HFF-Myc (cell line): ENCODE measurements at regions not wholly inside any gene's neighbourhood (a gene's known extent, or its start where the extent isn't known, plus 50 kb on each side); places are given as distances from the start of the nearest gene placed in this dataset.

Source experiments
- DNase-seq: peaks from one replicate; pipeline ENCODE4 v3.0.0-alpha.2; 2011; ENCODE audit warnings: low read depth; ENCODE audit errors: extremely low read depth
- H3K4me3 ChIP-seq: replicated peaks from 2 replicates; pipeline ENCODE4 v1.5.1; 2011; ENCODE audit warnings: low read depth, mild to moderate bottlenecking, control low read depth, low read length
- TF ChIP-seq, protein P1 (sequence below): IDR thresholded peaks from 2 replicates; pipeline ENCODE4 v1.5.1; 2012; ENCODE audit warnings: mild to moderate bottlenecking, low read depth, low read length, control low read depth; ENCODE audit errors: missing control alignments

DNA sequence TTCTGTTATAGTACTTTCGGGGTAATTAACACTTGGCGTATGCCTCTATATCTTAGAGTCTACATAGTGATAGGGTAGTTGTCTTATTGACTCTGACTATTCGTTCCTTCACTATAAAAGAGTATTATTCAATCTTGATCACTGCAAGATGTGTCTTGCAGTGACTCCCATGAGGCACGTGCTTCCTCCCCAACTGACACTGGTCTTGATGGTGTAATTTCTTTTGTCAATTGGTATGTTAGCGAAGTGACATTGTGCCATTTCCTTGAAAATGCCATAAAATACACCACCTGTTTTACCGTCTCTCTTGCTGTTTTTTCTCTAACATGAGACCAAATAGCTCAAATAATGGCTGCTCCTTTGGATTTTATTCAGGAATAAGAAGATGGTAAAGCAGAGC, 1314.1 kb upstream of the CDH6 start:
- TF ChIP-seq, protein P1, sequence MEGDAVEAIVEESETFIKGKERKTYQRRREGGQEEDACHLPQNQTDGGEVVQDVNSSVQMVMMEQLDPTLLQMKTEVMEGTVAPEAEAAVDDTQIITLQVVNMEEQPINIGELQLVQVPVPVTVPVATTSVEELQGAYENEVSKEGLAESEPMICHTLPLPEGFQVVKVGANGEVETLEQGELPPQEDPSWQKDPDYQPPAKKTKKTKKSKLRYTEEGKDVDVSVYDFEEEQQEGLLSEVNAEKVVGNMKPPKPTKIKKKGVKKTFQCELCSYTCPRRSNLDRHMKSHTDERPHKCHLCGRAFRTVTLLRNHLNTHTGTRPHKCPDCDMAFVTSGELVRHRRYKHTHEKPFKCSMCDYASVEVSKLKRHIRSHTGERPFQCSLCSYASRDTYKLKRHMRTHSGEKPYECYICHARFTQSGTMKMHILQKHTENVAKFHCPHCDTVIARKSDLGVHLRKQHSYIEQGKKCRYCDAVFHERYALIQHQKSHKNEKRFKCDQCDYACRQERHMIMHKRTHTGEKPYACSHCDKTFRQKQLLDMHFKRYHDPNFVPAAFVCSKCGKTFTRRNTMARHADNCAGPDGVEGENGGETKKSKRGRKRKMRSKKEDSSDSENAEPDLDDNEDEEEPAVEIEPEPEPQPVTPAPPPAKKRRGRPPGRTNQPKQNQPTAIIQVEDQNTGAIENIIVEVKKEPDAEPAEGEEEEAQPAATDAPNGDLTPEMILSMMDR = no peak

DNA sequence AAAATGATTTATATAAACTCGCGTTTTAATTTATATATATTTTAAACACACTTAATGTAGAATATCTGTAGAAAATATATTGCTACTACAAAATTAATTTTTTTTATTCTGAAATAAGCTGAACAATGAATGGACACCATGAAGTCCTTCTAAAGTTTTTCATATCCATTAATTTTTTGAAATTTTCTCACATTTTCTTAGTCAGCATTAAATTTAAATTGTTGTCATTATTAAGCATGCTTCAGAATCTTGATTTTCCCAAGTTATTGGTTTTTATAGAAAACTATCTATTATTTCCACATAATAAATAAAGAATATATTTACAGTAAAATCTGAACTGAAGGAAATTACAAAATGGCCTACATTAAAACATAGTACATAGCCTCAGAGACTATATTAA, 1314.9 kb upstream of the CDH6 start:
- TF ChIP-seq, protein P1 = no peak
- H3K4me3 ChIP-seq = no peak overlapping the region
- DNase-seq = no peak

More for the DNA sequence above, 1314.1 kb upstream of the CDH6 start:
- H3K4me3 ChIP-seq = no peak overlapping the region
- no peak for DNase-seq

GRCh38 chr5:29867155-29867554, 1326.3 kb upstream of the CDH6 start:
- no peak overlapping the region for H3K4me3 ChIP-seq
- TF ChIP-seq, protein P1 = no peak
- DNase-seq = no peak

DNA sequence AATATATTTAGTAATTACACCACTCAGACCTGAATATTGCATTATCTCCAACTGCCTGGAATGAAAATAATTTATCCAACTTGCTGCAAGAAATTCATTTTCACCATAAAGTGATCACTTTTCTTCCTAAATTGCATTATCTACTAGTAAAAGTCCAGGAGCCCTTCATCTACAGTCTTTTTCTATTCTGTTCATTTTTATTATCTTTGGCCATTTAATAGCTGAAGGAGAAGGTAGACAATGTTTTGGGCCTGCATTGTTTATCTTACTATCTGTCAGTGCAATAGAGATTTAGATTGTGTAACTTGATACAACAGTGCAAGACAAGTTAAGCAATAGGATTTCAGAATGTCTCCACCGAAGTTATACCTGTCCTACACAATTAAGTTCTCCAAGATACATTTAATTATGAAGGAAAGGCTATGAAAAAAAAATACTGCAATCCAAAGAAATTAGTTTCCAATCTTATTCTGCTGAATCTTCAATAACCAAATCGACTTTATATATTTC, 1339.7 kb upstream of the CDH6 start:
- H3K4me3 ChIP-seq = no peak overlapping the region
- TF ChIP-seq, protein P1 = no peak
- DNase-seq = no peak

DNA sequence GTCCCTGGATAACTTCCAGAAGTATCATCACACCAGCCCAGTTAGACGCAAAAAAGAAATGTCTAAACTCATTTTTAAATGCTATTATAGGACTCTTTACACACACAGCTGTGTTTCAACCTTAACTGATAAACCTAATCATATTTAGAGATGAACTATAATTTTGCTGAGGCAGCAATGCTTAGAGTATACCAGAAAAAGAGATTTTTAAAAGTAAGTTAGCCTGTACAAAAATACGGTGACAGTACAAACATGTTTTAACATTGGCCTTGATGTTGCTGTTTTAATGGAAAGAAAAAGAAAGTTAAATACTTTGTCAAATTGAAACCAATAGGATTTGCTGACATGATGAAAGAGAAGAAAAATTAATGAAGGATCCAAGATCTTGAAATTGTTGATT, 1341.2 kb upstream of the CDH6 start:
- no peak for DNase-seq
- no peak overlapping the region for H3K4me3 ChIP-seq
- TF ChIP-seq, protein P1 = no peak

DNA sequence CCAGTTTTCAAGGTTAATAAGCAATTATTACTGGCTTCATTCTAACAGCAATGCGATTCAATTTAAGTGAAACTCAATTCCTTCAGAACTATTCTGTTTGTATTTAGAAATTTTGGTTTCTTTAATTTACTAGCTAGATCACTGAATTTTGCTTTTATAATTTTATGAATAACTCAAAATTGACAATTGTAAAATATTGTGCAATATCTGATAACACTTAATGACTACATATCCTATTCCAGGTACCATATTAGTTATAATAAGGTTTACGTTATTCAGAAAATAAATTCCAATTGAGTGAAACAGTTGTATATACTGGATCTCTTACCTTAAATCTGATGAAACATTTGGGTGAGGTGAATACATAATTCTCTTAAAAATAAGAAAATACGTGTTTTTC, 1348.3 kb upstream of the CDH6 start:
- no peak overlapping the region for H3K4me3 ChIP-seq
- DNase-seq = no peak
- TF ChIP-seq, protein P1 = no peak

DNA sequence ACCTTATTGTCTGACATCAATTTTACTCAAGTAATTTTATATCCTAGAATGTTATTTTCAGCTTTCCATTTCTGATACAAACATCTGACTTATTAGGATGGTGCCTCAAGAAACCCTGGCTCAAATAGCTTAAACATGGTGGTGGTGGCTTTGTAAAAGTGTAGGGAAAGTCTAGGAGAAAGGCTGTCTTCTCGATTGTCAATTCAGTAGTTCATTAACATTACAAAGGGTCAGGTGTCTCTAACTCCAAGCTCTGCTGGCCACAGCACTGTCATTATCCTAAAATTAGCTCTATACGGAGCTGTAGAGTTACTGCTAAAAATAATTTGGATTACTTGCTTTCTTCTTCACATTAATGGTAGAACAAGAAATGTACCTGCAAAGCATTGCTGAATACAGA, 1360.1 kb upstream of the CDH6 start:
- H3K4me3 ChIP-seq = no peak overlapping the region
- TF ChIP-seq, protein P1 = no peak
- no peak for DNase-seq
